ENCODE measurements at regions not wholly inside any gene's neighbourhood (a gene's known extent, or its start where the extent isn't known, plus 50 kb on each side); places are given as distances from the start of the nearest gene placed in this dataset.

DNA sequence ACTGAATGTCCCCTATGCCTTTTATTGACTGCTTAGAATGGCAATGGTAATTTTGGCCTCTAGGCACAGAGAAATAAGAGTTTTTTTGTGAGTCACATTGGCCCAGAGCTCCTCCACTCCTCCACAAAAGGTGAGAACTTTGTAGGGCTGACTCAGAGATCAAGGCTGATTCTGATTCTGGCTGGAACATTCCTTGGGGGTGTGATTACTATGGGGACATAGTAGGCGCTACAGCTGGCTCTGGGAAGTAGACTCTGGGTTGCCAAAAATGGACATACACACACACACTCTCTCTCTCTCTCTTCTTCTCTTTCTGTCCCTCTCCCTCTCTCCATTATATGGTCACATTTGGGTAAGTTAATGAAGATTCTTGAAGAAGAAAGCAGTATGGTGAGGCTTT, 174.6 kb upstream of the DDHD1 start:
- H3K4me3 ChIP-seq = no peak overlapping the region
- H3K4me1 ChIP-seq = no peaks in the 10 kb centered on the region
- ATAC-seq (no peak), DNase-seq (no peak)
- H3K27me3 ChIP-seq (ENCODE audit: low read depth) = no peaks in the 10 kb centered on the region
- no peaks in the 10 kb centered on the region for H3K9me3 ChIP-seq
- intact Hi-C loops (cut with DNase I) = no loop called here
- no peak overlapping the region for H3K27ac ChIP-seq
- TF ChIP-seq, protein P1, sequence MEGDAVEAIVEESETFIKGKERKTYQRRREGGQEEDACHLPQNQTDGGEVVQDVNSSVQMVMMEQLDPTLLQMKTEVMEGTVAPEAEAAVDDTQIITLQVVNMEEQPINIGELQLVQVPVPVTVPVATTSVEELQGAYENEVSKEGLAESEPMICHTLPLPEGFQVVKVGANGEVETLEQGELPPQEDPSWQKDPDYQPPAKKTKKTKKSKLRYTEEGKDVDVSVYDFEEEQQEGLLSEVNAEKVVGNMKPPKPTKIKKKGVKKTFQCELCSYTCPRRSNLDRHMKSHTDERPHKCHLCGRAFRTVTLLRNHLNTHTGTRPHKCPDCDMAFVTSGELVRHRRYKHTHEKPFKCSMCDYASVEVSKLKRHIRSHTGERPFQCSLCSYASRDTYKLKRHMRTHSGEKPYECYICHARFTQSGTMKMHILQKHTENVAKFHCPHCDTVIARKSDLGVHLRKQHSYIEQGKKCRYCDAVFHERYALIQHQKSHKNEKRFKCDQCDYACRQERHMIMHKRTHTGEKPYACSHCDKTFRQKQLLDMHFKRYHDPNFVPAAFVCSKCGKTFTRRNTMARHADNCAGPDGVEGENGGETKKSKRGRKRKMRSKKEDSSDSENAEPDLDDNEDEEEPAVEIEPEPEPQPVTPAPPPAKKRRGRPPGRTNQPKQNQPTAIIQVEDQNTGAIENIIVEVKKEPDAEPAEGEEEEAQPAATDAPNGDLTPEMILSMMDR (IDR thresholded peaks at IDR 0.05) = no peak
- H3K36me3 ChIP-seq = no peaks in the 10 kb centered on the region

DNA sequence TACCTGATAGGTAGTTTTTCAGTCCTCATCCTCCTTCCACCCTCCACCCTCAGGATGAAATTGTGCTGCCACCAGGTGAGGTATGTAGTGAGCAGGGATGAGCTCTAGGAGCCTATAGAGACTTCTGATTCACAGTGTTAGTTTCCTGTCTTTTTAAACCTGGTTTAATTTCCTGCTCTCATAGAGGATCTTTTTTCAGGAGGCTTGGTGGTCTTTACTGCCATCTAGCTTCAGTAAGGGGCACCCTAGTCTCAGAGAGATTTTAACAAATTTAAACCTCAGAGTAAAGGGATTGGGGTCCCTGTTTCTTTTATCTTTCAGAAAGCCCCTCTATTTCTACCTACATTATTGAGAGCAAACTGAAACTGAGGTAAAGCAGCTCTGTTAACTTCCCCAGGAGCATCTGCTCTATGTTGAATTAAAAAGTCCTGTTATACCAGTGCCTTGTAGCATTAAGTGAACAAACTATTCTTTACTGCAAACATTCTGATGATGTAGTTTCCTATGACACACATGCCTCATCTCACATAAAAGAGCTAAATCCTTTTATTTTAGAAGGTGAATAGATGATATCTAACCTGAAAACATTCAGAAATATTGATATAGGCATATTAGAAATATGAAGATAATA, 172.2 kb upstream of the DDHD1 start:
- intact Hi-C loops (cut with DNase I) = no loop called here
- no peaks in the 10 kb centered on the region for H3K27me3 ChIP-seq (ENCODE audit: low read depth)
- H3K4me1 ChIP-seq = no peaks in the 10 kb centered on the region
- DNase-seq (no peak), ATAC-seq (no peak)
- H3K4me3 ChIP-seq = no peak overlapping the region
- H3K27ac ChIP-seq = no peak overlapping the region
- H3K9me3 ChIP-seq = no peaks in the 10 kb centered on the region
- no peaks in the 10 kb centered on the region for H3K36me3 ChIP-seq
- TF ChIP-seq, protein P1 (IDR thresholded peaks at IDR 0.05) = no peak

DNA sequence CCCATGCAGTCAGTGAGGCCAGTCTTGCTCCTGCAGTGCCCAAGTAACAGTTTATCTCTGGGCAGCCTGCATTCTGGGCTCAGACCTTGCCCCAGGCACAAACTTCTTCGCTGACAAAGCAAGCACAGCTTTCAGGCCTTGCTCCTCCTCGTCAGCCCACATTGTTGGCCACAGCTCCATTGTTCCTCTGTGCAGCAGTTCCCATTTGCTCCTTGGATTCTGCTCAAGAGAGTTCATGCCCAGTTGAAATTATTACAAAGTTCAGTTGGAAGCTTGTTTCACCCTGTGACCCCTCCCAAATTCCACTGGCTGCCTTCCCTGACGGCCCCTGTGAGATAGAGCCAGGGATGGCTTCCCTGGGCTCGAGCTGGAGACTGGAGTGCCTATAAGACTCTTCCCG, 163.4 kb upstream of the DDHD1 start:
- Histone ChIP-seq H3K27ac (no peak overlapping the region), H3K9me3 (no peaks in the 10 kb centered on the region), H3K36me3 (no peaks in the 10 kb centered on the region), H3K27me3 (ENCODE audit: low read depth) (no peaks in the 10 kb centered on the region), H3K4me3 (no peak overlapping the region), H3K4me1 (no peaks in the 10 kb centered on the region)
- DNase-seq (no peak), ATAC-seq (no peak)
- intact Hi-C loops (cut with DNase I) = no loop called here
- TF ChIP-seq, protein P1 (IDR thresholded peaks at IDR 0.05) = no peak

DNA sequence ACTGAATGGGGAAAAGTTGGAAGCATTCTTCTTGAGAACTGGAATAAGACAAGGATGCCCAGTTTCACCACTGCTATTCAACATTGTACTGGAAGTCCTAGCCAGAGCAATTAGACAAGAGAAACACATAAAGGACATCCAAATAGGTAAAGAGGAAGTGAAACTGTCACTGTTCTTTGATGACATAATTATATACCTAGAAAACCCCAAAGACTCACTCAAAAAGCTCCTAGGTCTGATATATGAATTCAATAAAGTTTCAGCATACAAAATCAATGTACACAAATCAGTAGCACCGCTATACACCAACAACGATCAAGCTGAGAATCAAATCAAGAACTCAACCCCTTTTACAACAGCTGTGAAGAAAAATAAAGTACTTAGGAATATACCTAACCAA, 157.3 kb upstream of the DDHD1 start:
- intact Hi-C loops (cut with DNase I) = no loop called here

DNA sequence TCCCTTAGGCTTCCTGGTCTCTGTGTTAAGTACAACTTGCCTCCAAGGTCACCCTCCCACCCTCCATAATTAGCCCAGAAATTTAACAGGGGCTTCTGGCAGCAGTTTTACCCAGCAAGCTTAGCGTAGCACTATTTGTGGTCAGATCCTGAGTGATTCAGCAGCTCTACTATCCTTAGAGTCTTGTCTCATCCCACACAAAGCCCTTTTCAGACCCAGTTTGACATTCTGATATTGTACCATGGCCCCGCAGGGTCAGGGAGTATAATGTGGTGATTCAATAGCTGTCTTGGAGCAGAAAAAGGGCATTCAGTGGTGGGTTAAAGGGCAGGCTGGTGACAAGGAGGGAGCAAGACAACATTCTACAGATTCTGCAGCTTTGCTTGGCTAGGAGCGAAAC, 153.8 kb upstream of the DDHD1 start:
- DNase-seq (no peak), ATAC-seq (no peak)
- intact Hi-C loops (cut with DNase I) = no loop called here
- no peaks in the 10 kb centered on the region for H3K9me3 ChIP-seq
- no peaks in the 10 kb centered on the region for H3K27me3 ChIP-seq (ENCODE audit: low read depth)
- no peak overlapping the region for H3K27ac ChIP-seq
- TF ChIP-seq, protein P1 (IDR thresholded peaks at IDR 0.05) = no peak
- no peak overlapping the region for H3K4me3 ChIP-seq
- H3K4me1 ChIP-seq = peaks cover 17% of the 10 kb centered on the region
- no peaks in the 10 kb centered on the region for H3K36me3 ChIP-seq

More for the DNA sequence above, 157.3 kb upstream of the DDHD1 start:
- Histone ChIP-seq H3K4me1 (peaks cover 8% of the 10 kb centered on the region), H3K27ac (no peak overlapping the region), H3K4me3 (no peak overlapping the region), H3K36me3 (no peaks in the 10 kb centered on the region), H3K27me3 (ENCODE audit: low read depth) (no peaks in the 10 kb centered on the region), H3K9me3 (no peaks in the 10 kb centered on the region)
- ATAC-seq (no peak), DNase-seq (no peak)
- TF ChIP-seq, protein P1 (IDR thresholded peaks at IDR 0.05) = no peak
